H9 (cell line): ENCODE measurements at regions not wholly inside any gene's neighbourhood (a gene's known extent, or its start where the extent isn't known, plus 50 kb on each side); places are given as distances from the start of the nearest gene placed in this dataset.

ENCODE experiments used
- DNase-seq: peaks from one replicate; pipeline ENCODE4 v3.0.0-alpha.2; 2017
- H2AFZ ChIP-seq: one replicate; pipeline ENCODE4 v1.6.1; 2013; ENCODE audit warnings: mild to moderate bottlenecking, low read length, control low read depth, moderate library complexity
- H2AK5ac ChIP-seq: 2 replicates; pipeline ENCODE4 v1.6.1; 2013; ENCODE audit warnings: low read length, control low read depth, mixed read lengths; ENCODE audit not compliant: insufficient read length
- H2BK120ac ChIP-seq: one replicate; pipeline ENCODE4 v1.6.1; 2013; ENCODE audit warnings: low read depth, mild to moderate bottlenecking, low read length, control low read depth, inconsistent platforms; ENCODE audit not compliant: poor library complexity, severe bottlenecking
- H2BK12ac ChIP-seq: 2 replicates; pipeline ENCODE4 v1.6.1; 2013; ENCODE audit warnings: low read length, control low read depth, mixed read lengths, low read depth; ENCODE audit not compliant: insufficient read length
- H2BK15ac ChIP-seq: 2 replicates; pipeline ENCODE4 v1.6.1; 2013; ENCODE audit warnings: low read depth, low read length, control low read depth
- H2BK20ac ChIP-seq: one replicate; pipeline ENCODE4 v1.6.1; 2013; ENCODE audit warnings: low read depth, mild to moderate bottlenecking, low read length, control low read depth, inconsistent platforms; ENCODE audit not compliant: poor library complexity, severe bottlenecking
- H2BK5ac ChIP-seq: 2 replicates; pipeline ENCODE4 v1.6.1; 2013; ENCODE audit warnings: low read length, control low read depth, mixed read lengths; ENCODE audit not compliant: insufficient read length
- H3K14ac ChIP-seq: 2 replicates; pipeline ENCODE4 v1.6.1; 2013; ENCODE audit warnings: low read length, control low read depth; ENCODE audit not compliant: insufficient read depth
- H3K18ac ChIP-seq: 2 replicates; pipeline ENCODE4 v1.6.1; 2013; ENCODE audit warnings: low read depth, mild to moderate bottlenecking, mixed read lengths, low read length, control low read depth; ENCODE audit not compliant: insufficient read length
- H3K23ac ChIP-seq: 2 replicates; pipeline ENCODE4 v1.6.1; 2013; ENCODE audit warnings: low read length, control low read depth, mixed read lengths, low read depth; ENCODE audit not compliant: insufficient read length
- H3K23me2 ChIP-seq: 2 replicates; pipeline ENCODE4 v1.6.1; 2013; ENCODE audit warnings: low read depth, mild to moderate bottlenecking, mixed read lengths, low read length, control low read depth; ENCODE audit not compliant: insufficient read length, poor library complexity, severe bottlenecking
- H3K27ac ChIP-seq: 2 replicates; pipeline ENCODE4 v1.5.1; 2013; ENCODE audit warnings: low read length, control low read depth, mixed read lengths, low read depth; ENCODE audit not compliant: insufficient read length
- H3K27me3 ChIP-seq: 2 replicates; pipeline ENCODE4 v1.6.1; 2013; ENCODE audit warnings: low read length, control low read depth, inconsistent platforms; ENCODE audit not compliant: insufficient read depth
- H3K4ac ChIP-seq: 2 replicates; pipeline ENCODE4 v1.6.1; 2013; ENCODE audit warnings: low read depth, mild to moderate bottlenecking, control low read depth, inconsistent platforms, low read length, moderate library complexity
- H3K4me1 ChIP-seq: 2 replicates; pipeline ENCODE4 v1.6.1; 2013; ENCODE audit warnings: low read length, control low read depth, inconsistent platforms; ENCODE audit not compliant: insufficient read depth
- H3K4me2 ChIP-seq: 2 replicates; pipeline ENCODE4 v1.6.1; 2013; ENCODE audit warnings: low read length, control low read depth, mixed read lengths; ENCODE audit not compliant: insufficient read length, insufficient read depth
- H3K56ac ChIP-seq: 2 replicates; pipeline ENCODE4 v1.6.1; 2013; ENCODE audit warnings: low read depth, mild to moderate bottlenecking, mixed read lengths, low read length, control low read depth; ENCODE audit not compliant: insufficient read length
- H3K79me1 ChIP-seq: 2 replicates; pipeline ENCODE4 v1.6.1; 2013; ENCODE audit warnings: low read depth, mild to moderate bottlenecking, moderate library complexity, low read length, control low read depth, inconsistent platforms; ENCODE audit not compliant: insufficient read depth, poor library complexity, severe bottlenecking
- H3K79me2 ChIP-seq: 2 replicates; pipeline ENCODE4 v1.6.1; 2013; ENCODE audit warnings: low read length, control low read depth, inconsistent platforms; ENCODE audit not compliant: insufficient read depth
- H3K9ac ChIP-seq: 2 replicates; pipeline ENCODE4 v1.6.1; 2013; ENCODE audit warnings: low read length, control low read depth, mixed read lengths; ENCODE audit not compliant: insufficient read length; ENCODE audit errors: extremely low read depth
- H3K9me3 ChIP-seq: one replicate; pipeline ENCODE4 v1.6.1; 2013; ENCODE audit warnings: low read depth, low read length, inconsistent platforms; ENCODE audit not compliant: control insufficient read depth
- H3T11ph ChIP-seq: one replicate; pipeline ENCODE4 v1.6.1; 2013; ENCODE audit warnings: mild to moderate bottlenecking, low read length, control low read depth, inconsistent platforms
- H4K20me1 ChIP-seq: one replicate; pipeline ENCODE4 v1.6.1; 2013; ENCODE audit not compliant: control insufficient read depth, insufficient read length, insufficient read depth
- H4K5ac ChIP-seq: 2 replicates; pipeline ENCODE4 v1.6.1; 2013; ENCODE audit warnings: low read depth, mild to moderate bottlenecking, mixed read lengths, low read length, control low read depth; ENCODE audit not compliant: insufficient read length
- H4K8ac ChIP-seq: replicated peaks from 2 replicates; pipeline ENCODE4 v1.6.1; 2013; ENCODE audit warnings: low read length, control low read depth, mixed read lengths, low read depth; ENCODE audit not compliant: insufficient read length
- H4K91ac ChIP-seq: 2 replicates; pipeline ENCODE4 v1.6.1; 2013; ENCODE audit warnings: low read depth, mild to moderate bottlenecking, moderate library complexity, mixed read lengths, low read length, control low read depth; ENCODE audit not compliant: insufficient read length
- H3K27ac Mint-ChIP-seq, 3 experiments: 2 replicates in 2 of 3; 3 replicates in 1 of 3; pipeline ENCODE4 v1.8.0; 2020 to 2021; ENCODE audit warnings: mixed read lengths in 3 of 3, mild to moderate bottlenecking in 1 of 3, moderate library complexity in 1 of 3
- H3K27me3 Mint-ChIP-seq: 2 replicates; pipeline ENCODE4 v1.8.0; 2021; ENCODE audit warnings: low read depth, mild to moderate bottlenecking, moderate library complexity, mixed read lengths
- H3K36me3 Mint-ChIP-seq, 3 experiments: 2 replicates in 2 of 3; 3 replicates in 1 of 3; pipeline ENCODE4 v1.8.0; 2020 to 2021; ENCODE audit warnings: low read depth in 3 of 3, mixed read lengths in 3 of 3; ENCODE audit not compliant: insufficient read depth in 1 of 3
- H3K4me1 Mint-ChIP-seq, 2 experiments: 2 replicates each; pipeline ENCODE4 v1.8.0; 2020; ENCODE audit warnings: mixed read lengths in 2 of 2
- H3K4me3 Mint-ChIP-seq, 2 experiments: 2 replicates in 1 of 2; 3 replicates in 1 of 2; pipeline ENCODE4 v1.8.0; 2020 to 2021; ENCODE audit warnings: mild to moderate bottlenecking in 2 of 2, mixed read lengths in 2 of 2, moderate library complexity in 1 of 2
- H3K9me3 Mint-ChIP-seq, 2 experiments: 2 replicates in 1 of 2; 3 replicates in 1 of 2; pipeline ENCODE4 v1.8.0; 2020; ENCODE audit warnings: mild to moderate bottlenecking in 2 of 2, mixed read lengths in 2 of 2, moderate library complexity in 1 of 2
- WGBS: extraction: QIAGEN DNeasy Blood & Tissue Kit; methylation state at CpG from one replicate; pipeline ENCODE4 v1.1.7; 2013; ENCODE audit warnings: missing lambda C conversion rate, low lambda C conversion rate, mixed read lengths; ENCODE audit not compliant: insufficient read length; ENCODE audit errors: extremely low coverage; 5-methylcytosine and 5-hydroxymethylcytosine counted together
- TF ChIP-seq, protein P1 (sequence below): fragments of 200-600 bp; sonication (generic); conservative IDR thresholded peaks from 3 replicates; pipeline ENCODE4 v1.8.0; 2021; ENCODE audit warnings: antibody characterized with exemption, mild to moderate bottlenecking

- no peak overlapping the region for H2BK120ac ChIP-seq
- no peaks in the 10 kb centered on the region for H3K9me3 Mint-ChIP-seq
- H3K9ac ChIP-seq, result no peak overlapping the region
- no peak overlapping the region for H3K4me3 Mint-ChIP-seq
- H3K27ac Mint-ChIP-seq, result no peak overlapping the region
- TF ChIP-seq, protein P1, sequence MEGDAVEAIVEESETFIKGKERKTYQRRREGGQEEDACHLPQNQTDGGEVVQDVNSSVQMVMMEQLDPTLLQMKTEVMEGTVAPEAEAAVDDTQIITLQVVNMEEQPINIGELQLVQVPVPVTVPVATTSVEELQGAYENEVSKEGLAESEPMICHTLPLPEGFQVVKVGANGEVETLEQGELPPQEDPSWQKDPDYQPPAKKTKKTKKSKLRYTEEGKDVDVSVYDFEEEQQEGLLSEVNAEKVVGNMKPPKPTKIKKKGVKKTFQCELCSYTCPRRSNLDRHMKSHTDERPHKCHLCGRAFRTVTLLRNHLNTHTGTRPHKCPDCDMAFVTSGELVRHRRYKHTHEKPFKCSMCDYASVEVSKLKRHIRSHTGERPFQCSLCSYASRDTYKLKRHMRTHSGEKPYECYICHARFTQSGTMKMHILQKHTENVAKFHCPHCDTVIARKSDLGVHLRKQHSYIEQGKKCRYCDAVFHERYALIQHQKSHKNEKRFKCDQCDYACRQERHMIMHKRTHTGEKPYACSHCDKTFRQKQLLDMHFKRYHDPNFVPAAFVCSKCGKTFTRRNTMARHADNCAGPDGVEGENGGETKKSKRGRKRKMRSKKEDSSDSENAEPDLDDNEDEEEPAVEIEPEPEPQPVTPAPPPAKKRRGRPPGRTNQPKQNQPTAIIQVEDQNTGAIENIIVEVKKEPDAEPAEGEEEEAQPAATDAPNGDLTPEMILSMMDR, result no peak
- H3K56ac ChIP-seq, result no peak overlapping the region
- H2BK15ac ChIP-seq, result no peak overlapping the region
- no peak overlapping the region for H4K91ac ChIP-seq
- H2AFZ ChIP-seq, result no peak overlapping the region
- H3T11ph ChIP-seq, result no peak overlapping the region
- no peaks in the 10 kb centered on the region for H3K9me3 ChIP-seq
- no peaks in the 10 kb centered on the region for H4K20me1 ChIP-seq
- H2BK12ac ChIP-seq, result no peak overlapping the region
- H3K4ac ChIP-seq, result no peak overlapping the region
- H4K5ac ChIP-seq, result no peak overlapping the region
- H3K4me2 ChIP-seq, result no peak overlapping the region
- no peak overlapping the region for H2BK5ac ChIP-seq
- no peak overlapping the region for H3K27ac ChIP-seq
- no peaks in the 10 kb centered on the region; a peak in 1 of 7 replicates for H3K36me3 Mint-ChIP-seq
- no peaks in the 10 kb centered on the region for H3K27me3 Mint-ChIP-seq
- H4K8ac ChIP-seq, result no peak overlapping the region
- H2BK20ac ChIP-seq, result no peak overlapping the region
- peaks cover 17 to 19% of the 10 kb centered on the region in 2 experiments for H3K4me1 Mint-ChIP-seq
- H3K4me1 ChIP-seq, result peaks cover 7% of the 10 kb centered on the region; the same call in 1 of the 2 replicates
- no peak overlapping the region for H3K18ac ChIP-seq
- H3K79me1 ChIP-seq, result no peaks in the 10 kb centered on the region
- no peaks in the 10 kb centered on the region for H3K79me2 ChIP-seq
- DNase-seq, result no peak
- no peaks in the 10 kb centered on the region for H3K23me2 ChIP-seq
- no CpG with 5 or more reads among the region's 9 CpGs for WGBS
- H3K14ac ChIP-seq, result no peak overlapping the region
- no peak overlapping the region for H2AK5ac ChIP-seq
- H3K27me3 ChIP-seq, result no peaks in the 10 kb centered on the region
- no peak overlapping the region for H3K23ac ChIP-seq
These were observed 59.5 kb upstream of the TMX1 start for GRCh38 chr14:51180577-51180976.
